Astrocyte (in vitro differentiated cells and primary cell): ENCODE measurements at regions not wholly inside any gene's neighbourhood (a gene's known extent, or its start where the extent isn't known, plus 50 kb on each side); places are given as distances from the start of the nearest gene placed in this dataset.

ENCODE experiments used
- EZH2 ChIP-seq: IDR thresholded peaks from 2 replicates; pipeline ENCODE4 v1.6.1; 2012; ENCODE audit warnings: mild to moderate bottlenecking, low read length, inconsistent platforms; ENCODE audit not compliant: insufficient read depth
- TF ChIP-seq, protein P1 (sequence below): IDR thresholded peaks from 2 replicates; pipeline ENCODE4 v1.5.1; 2011; ENCODE audit warnings: low read depth, mild to moderate bottlenecking, inconsistent platforms, low read length, moderate library complexity; ENCODE audit not compliant: insufficient read depth

DNA sequence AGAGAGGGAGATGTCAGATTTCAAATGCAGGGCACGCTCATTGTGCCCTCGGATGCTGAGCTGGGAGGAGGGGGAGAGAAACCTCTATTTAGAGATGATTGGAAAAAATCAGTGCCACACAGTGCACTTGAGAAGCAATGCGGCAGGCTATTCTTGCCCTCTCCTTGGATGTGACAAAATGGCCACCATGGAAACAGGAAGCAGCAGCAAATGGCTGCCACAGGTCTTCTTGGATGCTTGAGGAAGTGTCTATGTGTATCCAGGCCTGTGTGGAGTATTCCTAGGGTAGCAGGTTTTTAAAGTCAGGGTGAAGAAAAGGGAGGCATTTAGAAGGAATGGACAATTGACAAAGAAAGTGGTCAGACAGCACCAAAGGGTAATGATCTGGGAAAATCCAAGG is 340.1 kb upstream of the ZFHX3 start:
- TF ChIP-seq, protein P1, sequence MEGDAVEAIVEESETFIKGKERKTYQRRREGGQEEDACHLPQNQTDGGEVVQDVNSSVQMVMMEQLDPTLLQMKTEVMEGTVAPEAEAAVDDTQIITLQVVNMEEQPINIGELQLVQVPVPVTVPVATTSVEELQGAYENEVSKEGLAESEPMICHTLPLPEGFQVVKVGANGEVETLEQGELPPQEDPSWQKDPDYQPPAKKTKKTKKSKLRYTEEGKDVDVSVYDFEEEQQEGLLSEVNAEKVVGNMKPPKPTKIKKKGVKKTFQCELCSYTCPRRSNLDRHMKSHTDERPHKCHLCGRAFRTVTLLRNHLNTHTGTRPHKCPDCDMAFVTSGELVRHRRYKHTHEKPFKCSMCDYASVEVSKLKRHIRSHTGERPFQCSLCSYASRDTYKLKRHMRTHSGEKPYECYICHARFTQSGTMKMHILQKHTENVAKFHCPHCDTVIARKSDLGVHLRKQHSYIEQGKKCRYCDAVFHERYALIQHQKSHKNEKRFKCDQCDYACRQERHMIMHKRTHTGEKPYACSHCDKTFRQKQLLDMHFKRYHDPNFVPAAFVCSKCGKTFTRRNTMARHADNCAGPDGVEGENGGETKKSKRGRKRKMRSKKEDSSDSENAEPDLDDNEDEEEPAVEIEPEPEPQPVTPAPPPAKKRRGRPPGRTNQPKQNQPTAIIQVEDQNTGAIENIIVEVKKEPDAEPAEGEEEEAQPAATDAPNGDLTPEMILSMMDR, result no peak
- no peak for TF ChIP-seq EZH2
